IMR-90 (cell line): ENCODE measurements at regions not wholly inside any gene's neighbourhood (a gene's known extent, or its start where the extent isn't known, plus 50 kb on each side); places are given as distances from the start of the nearest gene placed in this dataset.

Source experiments
- ATAC-seq: fragments of 200-7000 bp; cut with Tn5 transposase; 2 replicates; pipeline ENCODE4 v1.9.1; 2020; ENCODE audit warnings: low read depth, mild to moderate bottlenecking, moderate library complexity
- BruUV-seq: library from RNA; stranded (reverse); fragments of 400-500 nt; replicated peaks from 2 replicates; lab custom pipeline; 2021; lab: Mats Ljungman, UMichigan
- CTCF ChIA-PET: fragments of 300-600 bp; formaldehyde crosslinking; extraction: SDS; loops from one replicate; lab custom pipeline; 2021; ENCODE audit warnings: antibody characterized with exemption; lab: Yijun Ruan, JAX
- POLR2A ChIA-PET: fragments of 300-600 bp; sonication (Branson Sonifier 250); formaldehyde crosslinking; loops from one replicate; lab custom pipeline; 2022; ENCODE audit warnings: antibody characterized with exemption; ENCODE audit not compliant: unreplicated experiment; lab: Charles Lee
- DNase-seq: peaks from one replicate; pipeline ENCODE4 v3.0.0; 2013
- H2AFZ ChIP-seq: replicated peaks from 2 replicates; pipeline ENCODE3; 2013; ENCODE audit warnings: low read length, mild to moderate bottlenecking; ENCODE audit not compliant: poor library complexity
- H2AK5ac ChIP-seq: 2 replicates; pipeline ENCODE4 v1.6.1; 2013; ENCODE audit warnings: low read depth, low read length, inconsistent platforms
- H2AK9ac ChIP-seq: replicated peaks from 2 replicates; pipeline ENCODE3; 2013; ENCODE audit warnings: mild to moderate bottlenecking, low read depth, low read length, moderate library complexity; ENCODE audit not compliant: poor library complexity
- H2BK120ac ChIP-seq: 2 replicates; pipeline ENCODE4 v1.6.1; 2013; ENCODE audit warnings: low read depth, low read length, inconsistent platforms
- H2BK15ac ChIP-seq: 3 replicates; pipeline ENCODE4 v1.6.1; 2013; ENCODE audit warnings: low read depth, low read length, inconsistent platforms
- H2BK20ac ChIP-seq: 2 replicates; pipeline ENCODE4 v1.6.1; 2013; ENCODE audit warnings: low read depth, mild to moderate bottlenecking, inconsistent platforms, low read length, moderate library complexity
- H2BK5ac ChIP-seq: 2 replicates; pipeline ENCODE4 v1.6.1; 2013; ENCODE audit warnings: mild to moderate bottlenecking, low read depth, low read length, inconsistent platforms; ENCODE audit not compliant: poor library complexity, severe bottlenecking
- H3K14ac ChIP-seq: replicated peaks from 2 replicates; pipeline ENCODE4 v1.6.1; 2013; ENCODE audit warnings: low read depth, low read length, inconsistent platforms
- H3K18ac ChIP-seq: 2 replicates; pipeline ENCODE4 v1.6.1; 2013; ENCODE audit warnings: low read depth, low read length, control low read depth
- H3K23ac ChIP-seq: 2 replicates; pipeline ENCODE4 v1.6.1; 2013; ENCODE audit warnings: low read depth, low read length, inconsistent platforms
- H3K27ac ChIP-seq: 2 replicates; pipeline ENCODE4 v1.5.1; 2013; ENCODE audit warnings: mild to moderate bottlenecking, control low read depth, low read length; ENCODE audit not compliant: insufficient read depth
- H3K27me3 ChIP-seq: 2 replicates; pipeline ENCODE4 v1.6.1; 2013; ENCODE audit warnings: low read length; ENCODE audit not compliant: control insufficient read depth, insufficient read depth
- H3K36me3 ChIP-seq: 2 replicates; pipeline ENCODE4 v1.6.1; 2013; ENCODE audit warnings: low read length, mixed read lengths; ENCODE audit not compliant: control insufficient read depth, insufficient read depth
- H3K4ac ChIP-seq: 2 replicates; pipeline ENCODE4 v1.6.1; 2013; ENCODE audit warnings: low read depth, low read length, inconsistent platforms
- H3K4me1 ChIP-seq: 2 replicates; pipeline ENCODE4 v1.6.1; 2013; ENCODE audit warnings: low read length, mixed read lengths; ENCODE audit not compliant: control insufficient read depth, insufficient read depth
- H3K4me2 ChIP-seq: 2 replicates; pipeline ENCODE4 v1.6.1; 2013; ENCODE audit warnings: low read depth, mild to moderate bottlenecking, control low read depth, low read length, moderate library complexity
- H3K4me3 ChIP-seq: 2 replicates; pipeline ENCODE4 v1.5.1; 2013; ENCODE audit warnings: low read depth, mild to moderate bottlenecking, control low read depth, low read length, moderate library complexity; ENCODE audit not compliant: insufficient read depth
- H3K56ac ChIP-seq: 2 replicates; pipeline ENCODE4 v1.6.1; 2013; ENCODE audit warnings: low read length, inconsistent platforms; ENCODE audit not compliant: insufficient read depth; ENCODE audit errors: extremely low read depth
- H3K79me1 ChIP-seq, 2 experiments: 2 replicates each; pipeline ENCODE4 v1.6.1; 2013; ENCODE audit warnings: low read length in 2 of 2, inconsistent platforms in 1 of 2, low read depth in 1 of 2
- H3K9ac ChIP-seq: 2 replicates; pipeline ENCODE4 v1.6.1; 2013; ENCODE audit warnings: low read depth, low read length, control low read depth
- H3K9me1 ChIP-seq: 2 replicates; pipeline ENCODE4 v1.6.1; 2013; ENCODE audit warnings: low read length, inconsistent platforms; ENCODE audit not compliant: insufficient read depth
- H3K9me3 ChIP-seq: 2 replicates; pipeline ENCODE4 v1.6.1; 2013; ENCODE audit warnings: low read length; ENCODE audit not compliant: control insufficient read depth, insufficient read depth
- H4K20me1 ChIP-seq: 2 replicates; pipeline ENCODE4 v1.6.1; 2013; ENCODE audit warnings: low read length, inconsistent platforms; ENCODE audit not compliant: insufficient read depth
- H4K5ac ChIP-seq: 2 replicates; pipeline ENCODE4 v1.6.1; 2013; ENCODE audit warnings: mild to moderate bottlenecking, low read depth, low read length, control low read depth
- H4K8ac ChIP-seq, 2 experiments: 2 replicates each; pipeline ENCODE4 v1.6.1; 2013; ENCODE audit warnings: low read depth in 2 of 2, low read length in 2 of 2, control low read depth in 1 of 2, inconsistent platforms in 1 of 2
- H4K91ac ChIP-seq: 2 replicates; pipeline ENCODE4 v1.6.1; 2013; ENCODE audit warnings: low read depth, low read length, inconsistent platforms; ENCODE audit not compliant: insufficient read depth
- CEBPB ChIP-seq: IDR thresholded peaks from 2 replicates; pipeline ENCODE4 v1.6.1; 2012; ENCODE audit warnings: low read depth, low read length, improper control_type of control experiment
- FOS ChIP-seq: fragments of 150-350 bp; IDR thresholded peaks from 2 replicates; pipeline ENCODE4 v1.6.1; 2016; ENCODE audit warnings: low read depth, low read length
- RCOR1 ChIP-seq: IDR thresholded peaks from 2 replicates; pipeline ENCODE4 v1.6.1; 2012; ENCODE audit warnings: mild to moderate bottlenecking, low read length, improper control_type of control experiment; ENCODE audit not compliant: insufficient replicate concordance
- SMC3 ChIP-seq: fragments of 150-350 bp; IDR thresholded peaks from 2 replicates; pipeline ENCODE4 v1.6.1; 2016; ENCODE audit warnings: low read depth, mild to moderate bottlenecking, antibody characterized with exemption, low read length, moderate library complexity
- WGBS, 2 experiments: methylation state at CpG; one replicate each; pipeline versions ENCODE4 v1.1.5 to v1.1.7; 2013; ENCODE audit warnings: missing lambda C conversion rate in 2 of 2; ENCODE audit not compliant: insufficient read length in 1 of 2; ENCODE audit errors: extremely low coverage in 2 of 2; 5-methylcytosine and 5-hydroxymethylcytosine counted together
- dilution Hi-C: fragments of 300-500 bp; cut with HindIII; formaldehyde crosslinking; loops from one replicate; pipeline ENCODE4 v1.14.3; 2018; ENCODE audit warnings: low sequenced_read_pairs; ENCODE audit not compliant: unreplicated experiment
- in situ Hi-C: fragments of 300-500 bp; cut with MboI; formaldehyde crosslinking; loops from 3 replicates; pipeline ENCODE4 v1.14.3; 2019; ENCODE audit warnings: low sequenced_read_pairs, inconsistent platforms, mixed read lengths
- intact Hi-C: fragments of 100-400 bp; cut with micrococcal nuclease; formaldehyde crosslinking; loops from 2 replicates; pipeline ENCODE4 v1.10.0; 2022

GRCh38 chrX:134172588-134173259 is 64.3 kb upstream of the CCDC160 start:
- peak overlapping the region; percentile 18 for H3K4me3 ChIP-seq
- H3K18ac ChIP-seq, result no peak overlapping the region
- no peaks in the 10 kb centered on the region for H3K79me1 ChIP-seq
- no peak overlapping the region for H3K14ac ChIP-seq
- H2AFZ ChIP-seq, result peak overlapping the region; percentile 82
- H4K91ac ChIP-seq, result no peak overlapping the region
- ATAC-seq (peak; percentile 60), DNase-seq (no peak)
- no peak overlapping the region for H2AK5ac ChIP-seq
- H3K9ac ChIP-seq, result no peak overlapping the region
- no peaks in the 10 kb centered on the region for H3K9me1 ChIP-seq
- H3K27me3 ChIP-seq, result peaks cover 13% of the 10 kb centered on the region
- intact Hi-C loops, result no loop called here
- in situ Hi-C loops, result no loop called here
- no peak overlapping the region for H4K8ac ChIP-seq
- no peak overlapping the region for H2BK5ac ChIP-seq
- H3K4me2 ChIP-seq, result peak overlapping the region; percentile 77
- H3K56ac ChIP-seq, result no peak overlapping the region
- no peak overlapping the region for H2BK15ac ChIP-seq
- BruUV-seq, result no TSS peak
- no peaks in the 10 kb centered on the region for H3K4me1 ChIP-seq
- no peak overlapping the region for H2AK9ac ChIP-seq
- TF ChIP-seq FOS (no peak), CEBPB (no peak), SMC3 (no peak), RCOR1 (no peak)
- dilution Hi-C loops, result no loop called here
- H3K23ac ChIP-seq, result no peak overlapping the region
- H4K5ac ChIP-seq, result no peak overlapping the region
- WGBS, 2 experiments, result 22% methylated on average over 5 of the region's 51 CpGs; no CpG with 5 or more reads in 1 of the 2 experiments
- H2BK20ac ChIP-seq, result no peak overlapping the region
- H2BK120ac ChIP-seq, result no peak overlapping the region
- no peaks in the 10 kb centered on the region for H3K36me3 ChIP-seq
- H3K4ac ChIP-seq, result no peak overlapping the region
- H4K20me1 ChIP-seq, result no peaks in the 10 kb centered on the region
- no peaks in the 10 kb centered on the region; the same call in 1 of the 2 replicates for H3K9me3 ChIP-seq
- ChIA-PET CTCF (no interaction called here), POLR2A (no interaction called here)
- no peak overlapping the region for H3K27ac ChIP-seq
